ENCODE measurements at regions not wholly inside any gene's neighbourhood (a gene's known extent, or its start where the extent isn't known, plus 50 kb on each side); places are given as distances from the start of the nearest gene placed in this dataset.

- TF ChIP-seq, protein P1, sequence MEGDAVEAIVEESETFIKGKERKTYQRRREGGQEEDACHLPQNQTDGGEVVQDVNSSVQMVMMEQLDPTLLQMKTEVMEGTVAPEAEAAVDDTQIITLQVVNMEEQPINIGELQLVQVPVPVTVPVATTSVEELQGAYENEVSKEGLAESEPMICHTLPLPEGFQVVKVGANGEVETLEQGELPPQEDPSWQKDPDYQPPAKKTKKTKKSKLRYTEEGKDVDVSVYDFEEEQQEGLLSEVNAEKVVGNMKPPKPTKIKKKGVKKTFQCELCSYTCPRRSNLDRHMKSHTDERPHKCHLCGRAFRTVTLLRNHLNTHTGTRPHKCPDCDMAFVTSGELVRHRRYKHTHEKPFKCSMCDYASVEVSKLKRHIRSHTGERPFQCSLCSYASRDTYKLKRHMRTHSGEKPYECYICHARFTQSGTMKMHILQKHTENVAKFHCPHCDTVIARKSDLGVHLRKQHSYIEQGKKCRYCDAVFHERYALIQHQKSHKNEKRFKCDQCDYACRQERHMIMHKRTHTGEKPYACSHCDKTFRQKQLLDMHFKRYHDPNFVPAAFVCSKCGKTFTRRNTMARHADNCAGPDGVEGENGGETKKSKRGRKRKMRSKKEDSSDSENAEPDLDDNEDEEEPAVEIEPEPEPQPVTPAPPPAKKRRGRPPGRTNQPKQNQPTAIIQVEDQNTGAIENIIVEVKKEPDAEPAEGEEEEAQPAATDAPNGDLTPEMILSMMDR (IDR thresholded peaks at IDR 0.05; ENCODE audit: low read length), result no peak
- no peak for TF ChIP-seq EZH2 (IDR thresholded peaks at IDR 0.05; ENCODE audit: borderline replicate concordance, low read length)
Observed at GRCh38 chr1:213750231-213751063, 237.3 kb upstream of the PROX1 start.

All from OCI-LY1 (cell line).